Esophagus muscularis mucosa (tissue), 4 donors: ENCODE measurements at regions not wholly inside any gene's neighbourhood (a gene's known extent, or its start where the extent isn't known, plus 50 kb on each side); places are given as distances from the start of the nearest gene placed in this dataset.

Experiments used
- DNase-seq: peaks from one replicate; pipeline ENCODE4 v3.0.0-alpha.2; 2017; ENCODE audit errors: extremely low spot score
- H3K27ac ChIP-seq, 4 donors: fragments of 200-600 bp; sonication (generic); replicated peaks in 1 of 4; 1 replicate in 3 of 4; 2 replicates in 1 of 4; pipeline ENCODE4 v1.5.1; 2016 to 2019; ENCODE audit warnings: mild to moderate bottlenecking in 1 of 4
- H3K27me3 ChIP-seq, 4 donors: fragments of 200-600 bp; sonication (generic); one replicate each; pipeline versions ENCODE4 v1.5.1 to v1.6.0; 2016 to 2019
- H3K36me3 ChIP-seq, 4 donors: fragments of 200-600 bp; sonication (generic); one replicate each; pipeline ENCODE4 v1.5.1; 2016 to 2019
- H3K4me1 ChIP-seq, 4 donors: fragments of 200-600 bp; sonication (generic); one replicate each; pipeline ENCODE4 v1.5.1; 2016 to 2019
- H3K4me3 ChIP-seq, 4 donors: fragments of 200-600 bp; sonication (generic); 1 replicate in 2 of 4; 2 replicates in 2 of 4; pipeline ENCODE4 v1.5.1; 2016 to 2019; ENCODE audit warnings: mild to moderate bottlenecking in 4 of 4, moderate library complexity in 1 of 4
- H3K9me3 ChIP-seq, 4 donors: fragments of 200-600 bp; sonication (generic); 1 replicate in 3 of 4; 2 replicates in 1 of 4; pipeline ENCODE4 v1.5.1; 2016 to 2019
- CTCF ChIP-seq, 3 experiments: fragments of 200-600 bp in 2 of 3; fragments of 450-650 bp in 1 of 3; sonication (generic) in 2 of 3; IDR thresholded peaks; one replicate each; pipeline ENCODE4 v1.5.1; 2017 to 2019; ENCODE audit warnings: antibody characterized with exemption in 3 of 3, mild to moderate bottlenecking in 2 of 3, moderate library complexity in 1 of 3
- EP300 ChIP-seq: sonication (generic); formaldehyde crosslinking; IDR thresholded peaks from one replicate; pipeline ENCODE4 v1.6.1; 2017; ENCODE audit warnings: antibody characterized with exemption
- POLR2A ChIP-seq: fragments of 450-650 bp; IDR thresholded peaks from one replicate; pipeline ENCODE4 v1.6.1; 2017; ENCODE audit warnings: antibody characterized with exemption, moderate library complexity, mild to moderate bottlenecking, low read depth
- POLR2AphosphoS5 ChIP-seq, 2 donors: sonication (generic); formaldehyde crosslinking; IDR thresholded peaks; one replicate each; pipeline ENCODE4 v1.6.1; 2017; ENCODE audit warnings: antibody characterized with exemption in 2 of 2
- WGBS: methylation state at CpG from one replicate; pipeline ENCODE4 v1.1.5; 2018; 5-methylcytosine and 5-hydroxymethylcytosine counted together
- intact Hi-C: fragments of 100-400 bp; cut with DNase I; formaldehyde crosslinking; loops from one replicate; pipeline ENCODE4 v1.15.1; 2023

GRCh38 chr9:4389755-4390154, 89.9 kb upstream of the GLIS3 start:
- DNase-seq, result no peak
- no peaks in the 10 kb centered on the region for H3K9me3 ChIP-seq
- no peak overlapping the region for H3K27ac ChIP-seq
- H3K4me1 ChIP-seq, result peaks cover 0 to 7% (median 0%) of the 10 kb centered on the region in 4 donors
- WGBS, result 71% methylated on average over 4 of the region's 4 CpGs
- TF ChIP-seq EP300, result no peak
- no peak for TF ChIP-seq CTCF (IDR thresholded peaks at IDR 0.05)
- TF ChIP-seq POLR2AphosphoS5 (IDR thresholded peaks at IDR 0.05), result no peak
- TF ChIP-seq POLR2A, result no peak
- intact Hi-C loops, result no loop called here
- no peaks in the 10 kb centered on the region for H3K36me3 ChIP-seq
- no peaks in the 10 kb centered on the region for H3K27me3 ChIP-seq
- H3K4me3 ChIP-seq, result no peak overlapping the region

- H3K27me3 ChIP-seq, result no peaks in the 10 kb centered on the region
- H3K9me3 ChIP-seq, result no peaks in the 10 kb centered on the region
- H3K36me3 ChIP-seq, result no peaks in the 10 kb centered on the region
- no peak overlapping the region for H3K4me3 ChIP-seq
- no peak overlapping the region for H3K27ac ChIP-seq
- DNase-seq, result no peak
- 73% methylated on average over 5 of the region's 5 CpGs for WGBS
- TF ChIP-seq POLR2A, result no peak
- TF ChIP-seq CTCF (IDR thresholded peaks at IDR 0.05), result no peak
- no peak for TF ChIP-seq EP300
- TF ChIP-seq POLR2AphosphoS5 (IDR thresholded peaks at IDR 0.05), result no peak
- intact Hi-C loops, result no loop called here
- H3K4me1 ChIP-seq, result no peaks in the 10 kb centered on the region
Measured at GRCh38 chr9:4389003-4389402, 89.1 kb upstream of the GLIS3 start.

- TF ChIP-seq EP300 (no peak), POLR2A (no peak), POLR2AphosphoS5 (IDR thresholded peaks at IDR 0.05) (no peak), CTCF (IDR thresholded peaks at IDR 0.05) (no peak)
Measured at GRCh38 chr9:4386819-4387218, 87.0 kb upstream of the GLIS3 start.

GRCh38 chr9:4384750-4385149, 84.9 kb upstream of the GLIS3 start:
- 60% methylated on average over 5 of the region's 5 CpGs for WGBS
- Histone ChIP-seq H3K36me3 (no peaks in the 10 kb centered on the region), H3K27me3 (no peaks in the 10 kb centered on the region), H3K27ac (no peak overlapping the region), H3K4me1 (no peaks in the 10 kb centered on the region), H3K9me3 (no peaks in the 10 kb centered on the region), H3K4me3 (no peak overlapping the region)
- DNase-seq, result no peak
- intact Hi-C loops, result loop anchor here (5.0 kb wide), 1 partner anchor 67 kb away; no protein-coding TSS in a partner anchor
- no peak for TF ChIP-seq POLR2AphosphoS5 (IDR thresholded peaks at IDR 0.05)
- no peak for TF ChIP-seq POLR2A
- TF ChIP-seq EP300, result no peak
- no peak for TF ChIP-seq CTCF (IDR thresholded peaks at IDR 0.05)

More at GRCh38 chr9:4386819-4387218, 87.0 kb upstream of the GLIS3 start:
- H3K4me3 ChIP-seq, result no peak overlapping the region
- H3K4me1 ChIP-seq, result no peaks in the 10 kb centered on the region
- H3K9me3 ChIP-seq, result no peaks in the 10 kb centered on the region
- intact Hi-C loops, result no loop called here
- WGBS, result 90% methylated on average over 3 of the region's 3 CpGs
- DNase-seq, result no peak
- no peak overlapping the region for H3K27ac ChIP-seq
- no peaks in the 10 kb centered on the region for H3K36me3 ChIP-seq
- H3K27me3 ChIP-seq, result no peaks in the 10 kb centered on the region

- H3K4me3 ChIP-seq, result no peak overlapping the region
- no peaks in the 10 kb centered on the region for H3K36me3 ChIP-seq
- H3K27me3 ChIP-seq, result no peaks in the 10 kb centered on the region
- TF ChIP-seq POLR2AphosphoS5 (IDR thresholded peaks at IDR 0.05), result no peak
- TF ChIP-seq CTCF (IDR thresholded peaks at IDR 0.05), result peak; percentile 59 to 63 (median 62)
- TF ChIP-seq POLR2A, result no peak
- no peak for TF ChIP-seq EP300
- H3K4me1 ChIP-seq, result no peaks in the 10 kb centered on the region
- no peaks in the 10 kb centered on the region for H3K9me3 ChIP-seq
- intact Hi-C loops, result loop anchor here (2.0 to 5.0 kb wide), 2 partner anchors 66 to 258 kb away; no protein-coding TSS in a partner anchor
- H3K27ac ChIP-seq, result no peak overlapping the region
- DNase-seq, result no peak
- WGBS, result 46% methylated on average over 4 of the region's 4 CpGs
Measured at GRCh38 chr9:4382722-4383317, 83.0 kb upstream of the GLIS3 start.
